NCI-H345 (cell line): ENCODE measurements at regions not wholly inside any gene's neighbourhood (a gene's known extent, or its start where the extent isn't known, plus 50 kb on each side); places are given as distances from the start of the nearest gene placed in this dataset.
"Not testable (repeated sequence)": the region's sequence is repeated elsewhere in the genome, so short reads cannot be mapped to it uniquely, and the experiment has no call there.

Experiments
- DNase-seq: peaks from one replicate; lab custom pipeline; 2025; lab: John Stamatoyannopoulos, UW

GRCh38 chr11:23143022-23143421 lies 282.7 kb upstream of the CCDC179 start:
- DNase-seq, result peak; percentile 29

- DNase-seq, result no peak
Measured at GRCh38 chr11:23151819-23152218, 291.5 kb upstream of the CCDC179 start.

GRCh38 chr11:23155503-23155902 lies 295.2 kb upstream of the CCDC179 start:
- no peak for DNase-seq

GRCh38 chr11:23164022-23164421 lies 303.7 kb upstream of the CCDC179 start:
- no peak for DNase-seq

- no peak for DNase-seq
Measured at GRCh38 chr11:23166376-23166775, 306.1 kb upstream of the CCDC179 start.

- DNase-seq, result no peak
Measured at GRCh38 chr11:23179609-23180008, 319.3 kb upstream of the CCDC179 start.

- DNase-seq, result no peak
Measured at GRCh38 chr11:23181022-23181807, 320.9 kb upstream of the CCDC179 start.

- no peak for DNase-seq
Measured at GRCh38 chr11:23192256-23192655, 332.0 kb upstream of the CCDC179 start.

- DNase-seq, result no peak
Measured at GRCh38 chr11:23201936-23202522, 341.8 kb upstream of the CCDC179 start.

GRCh38 chr11:23202611-23203010 lies 342.3 kb upstream of the CCDC179 start:
- DNase-seq, result no peak

- no peak for DNase-seq
Measured at GRCh38 chr11:23205156-23205871, 345.0 kb upstream of the CCDC179 start.

GRCh38 chr11:23206741-23207336 lies 346.6 kb upstream of the CCDC179 start:
- DNase-seq, result no peak

- no peak for DNase-seq
Measured at GRCh38 chr11:23211221-23211620, 350.9 kb upstream of the CCDC179 start.

GRCh38 chr11:23212807-23213206 lies 352.5 kb upstream of the CCDC179 start:
- DNase-seq, result no peak

- DNase-seq, result no peak
Measured at GRCh38 chr11:23217072-23217471, 356.8 kb upstream of the CCDC179 start.

GRCh38 chr11:23220086-23220485 lies 359.8 kb upstream of the CCDC179 start:
- DNase-seq, result not testable (repeated sequence)

- DNase-seq, result no peak
Measured at GRCh38 chr11:23221366-23221765, 361.1 kb upstream of the CCDC179 start.

- no peak for DNase-seq
Measured at GRCh38 chr11:23226331-23227077, 366.2 kb upstream of the CCDC179 start.

GRCh38 chr11:23227078-23227445 lies 366.8 kb upstream of the CCDC179 start:
- DNase-seq, result no peak

GRCh38 chr11:23232652-23233051 lies 372.4 kb upstream of the CCDC179 start:
- no peak for DNase-seq

- DNase-seq, result no peak
Measured at GRCh38 chr11:23233075-23233474, 372.8 kb upstream of the CCDC179 start.
